Middle frontal gyrus (tissue), 1 donor: ENCODE measurements at regions not wholly inside any gene's neighbourhood (a gene's known extent, or its start where the extent isn't known, plus 50 kb on each side); places are given as distances from the start of the nearest gene placed in this dataset.
"Not testable (repeated sequence)": the region's sequence is repeated elsewhere in the genome, so short reads cannot be mapped to it uniquely, and the experiment has no call there.

ENCODE experiments used
- DNase-seq: peaks from one replicate; pipeline ENCODE4 v3.0.0-alpha.2; 2015; ENCODE audit warnings: low spot score; ENCODE audit errors: extremely low spot score

- DNase-seq, result no peak
Measured at GRCh38 chr5:156019571-156020180, 307.3 kb upstream of the SGCD start.

GRCh38 chr5:156020647-156021046, 306.3 kb upstream of the SGCD start:
- DNase-seq, result no peak

GRCh38 chr5:156021866-156022265, 305.1 kb upstream of the SGCD start:
- DNase-seq, result no peak

DNA sequence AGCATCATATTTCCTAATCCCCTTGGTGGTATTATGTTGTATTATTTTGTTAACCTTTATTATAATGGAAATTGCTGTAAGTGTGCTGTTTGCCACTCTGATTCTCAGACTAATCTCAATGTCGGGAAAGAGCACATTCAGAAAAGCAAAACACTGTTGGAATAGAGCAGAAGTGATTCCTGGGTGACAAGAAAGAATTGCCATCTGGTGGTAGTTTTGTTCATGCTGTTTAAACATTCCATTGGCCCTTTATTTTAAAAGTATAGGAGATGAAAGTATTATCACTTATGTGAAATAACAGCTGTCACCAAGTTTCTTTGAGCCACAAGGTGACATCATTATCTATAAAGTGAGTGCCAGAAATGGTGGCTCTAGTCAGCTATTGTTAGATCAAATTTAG, 301.3 kb upstream of the SGCD start:
- no peak for DNase-seq

- no peak for DNase-seq
Measured at GRCh38 chr5:156031181-156031580, 295.8 kb upstream of the SGCD start.

DNA sequence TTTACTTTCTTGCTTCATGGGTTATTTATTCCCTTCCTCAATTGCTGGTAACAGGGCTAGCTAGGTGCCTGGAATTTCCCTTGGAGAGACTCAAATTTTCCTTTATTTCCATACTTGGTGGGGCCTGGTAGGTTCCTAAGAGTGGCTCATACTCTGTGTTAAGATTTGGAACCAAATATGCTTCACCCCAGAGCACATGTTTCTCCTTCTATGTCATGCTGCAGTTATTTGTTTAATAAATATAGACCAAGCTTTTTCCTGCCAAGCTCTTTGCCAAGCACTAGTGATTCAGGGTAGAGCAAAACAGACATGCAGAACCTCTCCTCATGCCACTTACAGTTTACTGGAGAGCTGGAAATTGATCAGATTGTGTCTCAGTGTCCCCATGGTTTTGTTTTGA, 290.3 kb upstream of the SGCD start:
- DNase-seq, result no peak

DNA sequence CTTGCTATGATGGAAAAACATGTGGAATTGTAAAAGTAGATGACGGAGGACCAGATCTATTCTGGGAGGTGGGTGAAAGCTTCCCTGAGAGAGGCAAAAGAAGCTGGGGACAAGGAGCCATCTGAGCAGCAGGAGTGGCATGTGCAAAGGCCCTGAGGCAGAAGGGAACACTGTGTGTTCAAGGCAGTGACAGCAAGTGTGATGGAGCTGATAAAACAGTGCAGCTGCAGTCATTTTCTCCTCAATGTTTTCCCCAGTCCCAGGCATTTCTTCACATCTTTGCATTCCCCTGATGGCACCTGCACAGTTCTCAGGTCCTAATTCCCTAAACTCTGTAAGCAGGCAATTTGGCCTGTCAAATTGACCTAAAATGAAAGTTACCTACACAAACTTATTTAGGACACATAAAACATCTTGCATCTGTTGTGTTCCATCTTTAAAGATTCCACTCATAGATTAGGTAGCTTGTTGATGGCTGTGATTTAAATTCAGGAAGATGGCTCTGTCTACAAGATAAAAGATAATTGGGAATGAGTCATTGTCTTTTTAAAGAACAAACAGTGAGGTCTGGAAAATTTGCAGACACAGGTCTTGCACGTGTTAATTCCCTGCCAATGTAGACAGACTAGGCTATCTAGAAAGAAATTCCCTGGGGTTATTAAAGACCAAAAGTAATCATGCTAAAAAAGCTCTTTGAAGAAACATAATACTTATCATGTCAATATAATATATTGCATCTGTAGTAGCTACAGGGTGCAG, 289.6 kb upstream of the SGCD start:
- DNase-seq, result no peak

- no peak for DNase-seq
Measured at GRCh38 chr5:156042726-156043125, 284.2 kb upstream of the SGCD start.

- DNase-seq, result no peak
Measured at GRCh38 chr5:156043351-156043750, 283.6 kb upstream of the SGCD start.

DNA sequence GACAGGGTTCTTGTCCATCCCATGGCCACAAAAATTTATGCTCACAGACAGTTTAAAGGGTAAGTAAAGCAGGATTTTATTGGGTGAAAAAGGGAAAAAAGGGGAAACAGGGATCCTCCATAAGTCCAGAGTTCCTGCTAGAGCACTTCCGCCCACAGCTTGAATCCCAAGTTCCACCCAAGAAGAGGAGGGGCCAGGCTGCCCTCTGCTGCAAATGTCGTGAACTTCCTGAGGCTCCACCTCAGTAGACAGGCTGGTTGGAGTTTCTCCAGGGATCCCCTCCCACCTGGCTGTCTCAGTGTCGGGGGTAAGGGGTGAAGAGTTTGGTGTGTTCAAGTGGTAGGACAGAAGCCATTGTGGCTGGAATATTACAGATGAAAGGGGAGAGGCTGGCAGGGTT, 275.0 kb upstream of the SGCD start:
- DNase-seq, result no peak

- DNase-seq, result no peak
Measured at GRCh38 chr5:156052656-156053055, 274.3 kb upstream of the SGCD start.

GRCh38 chr5:156053056-156053455, 273.9 kb upstream of the SGCD start:
- no peak for DNase-seq

DNA sequence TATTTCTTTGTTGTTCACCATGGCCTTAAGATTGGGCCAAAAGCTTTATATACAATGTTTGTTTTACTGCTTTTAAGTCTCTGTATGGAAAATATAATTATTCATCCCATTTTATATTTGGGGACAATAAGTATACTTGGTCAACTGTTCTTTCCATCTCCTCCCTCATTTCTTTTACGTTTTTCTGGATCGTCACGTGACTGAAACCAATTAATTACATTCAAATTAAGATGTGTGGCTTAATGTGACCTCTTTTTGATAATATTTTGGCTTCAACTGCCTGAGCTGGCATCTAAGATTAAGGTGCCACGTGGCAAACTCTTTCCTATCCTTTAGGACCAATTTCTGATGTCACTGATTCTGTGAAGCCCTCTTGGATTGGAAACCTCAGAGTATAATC, 250.1 kb upstream of the SGCD start:
- DNase-seq, result no peak

DNA sequence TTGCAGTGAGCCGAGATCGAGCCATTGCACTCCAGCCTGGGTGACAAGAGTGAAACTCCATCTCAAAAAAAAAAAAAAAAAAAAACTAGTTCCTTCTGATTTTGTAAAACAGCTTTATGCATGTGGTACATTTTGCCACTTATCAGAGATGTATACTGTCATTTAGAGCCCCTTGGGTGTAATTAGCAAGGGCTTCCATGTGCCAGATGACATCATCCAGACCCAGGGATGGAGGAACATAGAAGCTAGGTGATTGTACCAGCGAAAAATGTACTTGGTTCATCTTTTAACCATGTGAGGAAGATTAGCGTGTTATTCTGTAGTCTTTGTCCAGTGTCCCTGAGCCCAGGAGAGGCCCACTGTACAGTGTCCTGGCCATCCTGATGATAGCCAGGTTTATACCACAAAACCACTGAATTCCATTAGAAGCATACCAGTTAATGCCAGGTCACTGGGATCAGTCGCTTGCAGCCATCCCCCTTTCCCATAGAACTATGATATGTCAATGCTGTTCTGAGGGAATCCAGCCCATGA, 239.3 kb upstream of the SGCD start:
- DNase-seq, result no peak

GRCh38 chr5:156089955-156090940, 236.7 kb upstream of the SGCD start:
- not testable (repeated sequence) for DNase-seq

DNA sequence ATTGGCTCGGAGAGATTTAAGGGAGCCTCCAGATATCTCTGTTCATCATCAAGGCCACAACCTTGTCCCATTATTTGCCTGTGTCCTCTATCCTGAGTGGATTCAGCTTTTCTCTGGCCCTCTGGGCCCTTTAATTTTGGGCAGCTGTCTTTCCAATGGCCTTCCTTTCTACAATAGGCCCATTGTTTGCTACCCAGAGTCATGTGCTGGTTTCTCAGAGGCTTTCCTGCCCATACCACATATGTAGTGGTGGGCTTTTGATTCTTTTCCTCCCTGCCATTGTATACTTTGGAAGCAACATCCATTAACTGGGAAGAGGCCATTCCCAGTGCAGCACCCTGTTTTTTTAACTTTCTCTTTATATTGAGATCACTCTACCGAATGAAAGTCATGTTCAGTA, 233.9 kb upstream of the SGCD start:
- DNase-seq, result no peak

DNA sequence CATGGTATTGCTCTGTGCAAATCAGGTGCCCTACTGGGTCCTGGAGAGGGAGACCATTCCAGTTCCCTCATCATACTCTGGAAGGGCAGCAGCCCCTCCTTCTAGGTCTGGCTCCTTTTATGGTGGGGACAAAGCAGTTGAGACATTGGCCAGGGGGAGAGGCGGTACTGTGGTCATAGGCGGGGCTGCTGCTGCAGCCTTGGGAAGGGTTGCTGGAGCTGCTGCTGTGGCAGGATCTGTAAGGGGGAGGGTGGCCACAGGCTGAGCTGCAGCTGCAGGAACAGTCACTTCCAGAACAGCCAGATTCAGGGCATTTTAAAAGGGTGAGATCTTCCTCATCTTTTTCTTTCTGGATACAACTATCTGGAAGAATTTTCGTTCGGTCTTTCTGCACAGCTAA, 233.0 kb upstream of the SGCD start:
- no peak for DNase-seq

DNA sequence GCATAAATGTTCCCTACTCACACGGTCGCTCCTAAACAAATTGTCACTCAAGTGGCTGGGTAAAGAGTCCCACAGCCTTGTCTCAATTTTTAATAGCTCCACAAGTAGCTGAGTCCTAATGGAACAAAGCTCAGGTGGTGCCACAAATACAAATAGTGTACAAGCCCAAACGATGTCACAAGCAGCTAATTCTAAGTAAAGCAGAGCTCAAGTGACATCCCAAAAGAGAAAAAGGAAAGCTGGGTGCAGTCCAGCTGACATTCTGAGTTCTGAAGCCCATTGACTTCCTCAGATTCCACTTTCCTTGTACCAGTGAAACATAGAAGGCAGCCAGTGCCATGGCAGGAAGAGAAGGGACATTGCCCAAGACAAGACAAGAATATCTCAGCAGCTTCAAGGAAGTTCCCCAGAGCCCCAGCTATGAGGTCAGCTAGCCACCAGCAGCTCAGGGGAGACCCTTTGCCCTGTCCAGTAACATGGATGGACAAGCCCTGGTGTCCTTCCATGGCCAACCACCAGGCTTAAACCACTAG, 231.2 kb upstream of the SGCD start:
- DNase-seq, result no peak

- no peak for DNase-seq
Measured at GRCh38 chr5:156096259-156096658, 230.7 kb upstream of the SGCD start.

DNA sequence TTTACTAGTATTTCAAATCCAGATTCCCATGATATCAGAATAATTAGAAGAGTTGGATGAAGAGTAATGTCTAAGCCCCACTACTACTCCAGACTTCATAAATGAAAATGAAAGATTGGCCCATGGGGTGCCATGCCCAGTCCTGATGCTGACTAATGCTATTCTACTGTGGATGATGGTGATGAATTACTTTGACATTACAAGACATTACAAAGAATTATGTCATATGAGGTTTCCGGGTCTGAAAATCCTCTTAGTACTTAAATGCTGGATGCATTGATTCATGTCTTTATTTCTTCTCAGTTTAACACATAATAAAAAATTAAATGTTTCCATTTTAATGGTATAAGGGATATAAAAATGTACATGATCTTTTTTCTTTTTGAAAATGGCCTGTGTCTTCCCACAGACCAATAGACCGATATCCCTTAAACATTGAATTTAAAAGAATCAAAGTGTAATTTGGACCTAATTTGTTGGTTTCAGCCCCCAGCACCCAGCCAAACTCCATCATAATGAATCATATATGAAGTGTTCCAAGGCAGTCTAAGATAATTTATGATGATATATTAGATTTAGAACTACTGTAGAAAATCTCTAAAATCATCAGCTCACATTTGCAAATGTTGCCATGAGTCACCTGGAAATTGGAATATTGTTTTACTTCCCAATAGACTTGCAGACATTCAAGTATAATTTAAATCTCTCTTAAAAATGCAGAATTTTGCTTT, 223.6 kb upstream of the SGCD start:
- no peak for DNase-seq
